ENCODE measurements at regions not wholly inside any gene's neighbourhood (a gene's known extent, or its start where the extent isn't known, plus 50 kb on each side); places are given as distances from the start of the nearest gene placed in this dataset.
A peak's percentile ranks its signal among the peaks of the same experiment; 100 is the strongest.

DNA sequence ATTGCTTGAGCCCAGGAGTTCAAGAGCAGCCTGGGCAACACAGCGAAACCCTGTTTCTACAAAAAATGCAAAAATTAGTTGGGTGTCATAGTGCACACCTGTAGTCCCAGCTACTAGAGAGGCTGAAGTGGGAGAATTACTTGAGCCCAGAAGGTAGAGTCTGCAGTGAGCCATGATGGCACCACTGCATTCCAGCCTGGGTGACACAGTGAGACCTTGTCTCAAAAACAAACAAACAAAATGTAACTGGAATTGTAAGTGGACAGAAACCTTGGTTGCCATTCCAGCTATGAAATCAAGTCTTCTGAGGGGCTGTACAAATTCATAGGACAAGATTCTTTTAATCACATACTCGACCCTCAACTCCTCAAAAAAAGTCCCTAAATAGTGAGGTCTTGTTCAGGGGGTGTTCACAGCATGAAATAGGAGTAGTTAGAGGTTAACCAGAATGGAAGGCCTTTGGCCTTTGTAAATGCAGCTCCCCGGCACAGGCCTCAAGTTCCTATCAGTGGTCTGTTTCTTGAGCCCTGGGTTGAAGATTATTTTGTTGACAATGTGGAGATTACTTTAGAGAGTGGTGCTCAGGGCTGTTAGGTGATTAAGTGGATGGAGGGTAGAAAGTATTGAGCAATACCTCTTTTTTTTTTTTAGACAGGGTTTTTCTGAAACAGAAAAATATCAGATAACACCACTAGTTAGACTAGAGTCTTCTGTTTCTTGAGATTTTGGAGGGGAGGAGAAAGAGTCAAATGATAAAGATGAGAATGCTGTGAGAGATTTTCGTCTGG is 138.7 kb upstream of the ZNF648 start (continued):
- TF ChIP-seq ZSCAN30 (CRISPR knock-in tag; IDR thresholded peaks at IDR 0.05) (no peak), PPARG (CRISPR knock-in tag; conservative IDR thresholded peaks at IDR 0.05) (peak; percentile 39), AHDC1 (CRISPR knock-in tag; IDR thresholded peaks at IDR 0.05; ENCODE audit: borderline replicate concordance) (peak; percentile 69; the same call in 1 of the 2 replicates), PAWR (CRISPR knock-in tag; IDR thresholded peaks at IDR 0.05; ENCODE audit: borderline replicate concordance) (no peak), SOX6 (IDR thresholded peaks at IDR 0.05) (no peak), SOX6 (CRISPR knock-in tag; IDR thresholded peaks at IDR 0.05) (peak; percentile 86), ZNF121 (CRISPR knock-in tag; IDR thresholded peaks at IDR 0.05) (no peak)
- TF ChIP-seq, protein P1, sequence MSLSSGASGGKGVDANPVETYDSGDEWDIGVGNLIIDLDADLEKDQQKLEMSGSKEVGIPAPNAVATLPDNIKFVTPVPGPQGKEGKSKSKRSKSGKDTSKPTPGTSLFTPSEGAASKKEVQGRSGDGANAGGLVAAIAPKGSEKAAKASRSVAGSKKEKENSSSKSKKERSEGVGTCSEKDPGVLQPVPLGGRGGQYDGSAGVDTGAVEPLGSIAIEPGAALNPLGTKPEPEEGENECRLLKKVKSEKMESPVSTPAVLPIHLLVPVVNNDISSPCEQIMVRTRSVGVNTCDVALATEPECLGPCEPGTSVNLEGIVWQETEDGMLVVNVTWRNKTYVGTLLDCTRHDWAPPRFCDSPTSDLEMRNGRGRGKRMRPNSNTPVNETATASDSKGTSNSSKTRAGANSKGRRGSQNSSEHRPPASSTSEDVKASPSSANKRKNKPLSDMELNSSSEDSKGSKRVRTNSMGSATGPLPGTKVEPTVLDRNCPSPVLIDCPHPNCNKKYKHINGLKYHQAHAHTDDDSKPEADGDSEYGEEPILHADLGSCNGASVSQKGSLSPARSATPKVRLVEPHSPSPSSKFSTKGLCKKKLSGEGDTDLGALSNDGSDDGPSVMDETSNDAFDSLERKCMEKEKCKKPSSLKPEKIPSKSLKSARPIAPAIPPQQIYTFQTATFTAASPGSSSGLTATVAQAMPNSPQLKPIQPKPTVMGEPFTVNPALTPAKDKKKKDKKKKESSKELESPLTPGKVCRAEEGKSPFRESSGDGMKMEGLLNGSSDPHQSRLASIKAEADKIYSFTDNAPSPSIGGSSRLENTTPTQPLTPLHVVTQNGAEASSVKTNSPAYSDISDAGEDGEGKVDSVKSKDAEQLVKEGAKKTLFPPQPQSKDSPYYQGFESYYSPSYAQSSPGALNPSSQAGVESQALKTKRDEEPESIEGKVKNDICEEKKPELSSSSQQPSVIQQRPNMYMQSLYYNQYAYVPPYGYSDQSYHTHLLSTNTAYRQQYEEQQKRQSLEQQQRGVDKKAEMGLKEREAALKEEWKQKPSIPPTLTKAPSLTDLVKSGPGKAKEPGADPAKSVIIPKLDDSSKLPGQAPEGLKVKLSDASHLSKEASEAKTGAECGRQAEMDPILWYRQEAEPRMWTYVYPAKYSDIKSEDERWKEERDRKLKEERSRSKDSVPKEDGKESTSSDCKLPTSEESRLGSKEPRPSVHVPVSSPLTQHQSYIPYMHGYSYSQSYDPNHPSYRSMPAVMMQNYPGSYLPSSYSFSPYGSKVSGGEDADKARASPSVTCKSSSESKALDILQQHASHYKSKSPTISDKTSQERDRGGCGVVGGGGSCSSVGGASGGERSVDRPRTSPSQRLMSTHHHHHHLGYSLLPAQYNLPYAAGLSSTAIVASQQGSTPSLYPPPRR (CRISPR knock-in tag; IDR thresholded peaks at IDR 0.05; ENCODE audit: borderline replicate concordance) = peak; percentile 62; the same call in 1 of the 2 replicates
- TF ChIP-seq, protein P2, sequence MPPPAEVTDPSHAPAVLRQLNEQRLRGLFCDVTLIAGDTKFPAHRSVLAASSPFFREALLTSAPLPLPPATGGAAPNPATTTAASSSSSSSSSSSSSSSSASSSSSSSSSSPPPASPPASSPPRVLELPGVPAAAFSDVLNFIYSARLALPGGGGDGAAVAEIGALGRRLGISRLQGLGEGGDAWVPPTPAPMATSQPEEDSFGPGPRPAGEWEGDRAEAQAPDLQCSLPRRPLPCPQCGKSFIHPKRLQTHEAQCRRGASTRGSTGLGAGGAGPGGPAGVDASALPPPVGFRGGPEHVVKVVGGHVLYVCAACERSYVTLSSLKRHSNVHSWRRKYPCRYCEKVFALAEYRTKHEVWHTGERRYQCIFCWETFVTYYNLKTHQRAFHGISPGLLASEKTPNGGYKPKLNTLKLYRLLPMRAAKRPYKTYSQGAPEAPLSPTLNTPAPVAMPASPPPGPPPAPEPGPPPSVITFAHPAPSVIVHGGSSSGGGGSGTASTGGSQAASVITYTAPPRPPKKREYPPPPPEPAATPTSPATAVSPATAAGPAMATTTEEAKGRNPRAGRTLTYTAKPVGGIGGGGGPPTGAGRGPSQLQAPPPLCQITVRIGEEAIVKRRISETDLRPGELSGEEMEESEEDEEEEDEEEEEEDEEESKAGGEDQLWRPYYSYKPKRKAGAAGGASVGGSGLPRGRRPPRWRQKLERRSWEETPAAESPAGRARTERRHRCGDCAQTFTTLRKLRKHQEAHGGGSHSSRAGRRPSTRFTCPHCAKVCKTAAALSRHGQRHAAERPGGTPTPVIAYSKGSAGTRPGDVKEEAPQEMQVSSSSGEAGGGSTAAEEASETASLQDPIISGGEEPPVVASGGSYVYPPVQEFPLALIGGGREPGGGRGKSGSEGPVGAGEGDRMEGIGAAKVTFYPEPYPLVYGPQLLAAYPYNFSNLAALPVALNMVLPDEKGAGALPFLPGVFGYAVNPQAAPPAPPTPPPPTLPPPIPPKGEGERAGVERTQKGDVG (CRISPR knock-in tag; IDR thresholded peaks at IDR 0.05; ENCODE audit: borderline replicate concordance) = no peak
- TF ChIP-seq, protein P3, sequence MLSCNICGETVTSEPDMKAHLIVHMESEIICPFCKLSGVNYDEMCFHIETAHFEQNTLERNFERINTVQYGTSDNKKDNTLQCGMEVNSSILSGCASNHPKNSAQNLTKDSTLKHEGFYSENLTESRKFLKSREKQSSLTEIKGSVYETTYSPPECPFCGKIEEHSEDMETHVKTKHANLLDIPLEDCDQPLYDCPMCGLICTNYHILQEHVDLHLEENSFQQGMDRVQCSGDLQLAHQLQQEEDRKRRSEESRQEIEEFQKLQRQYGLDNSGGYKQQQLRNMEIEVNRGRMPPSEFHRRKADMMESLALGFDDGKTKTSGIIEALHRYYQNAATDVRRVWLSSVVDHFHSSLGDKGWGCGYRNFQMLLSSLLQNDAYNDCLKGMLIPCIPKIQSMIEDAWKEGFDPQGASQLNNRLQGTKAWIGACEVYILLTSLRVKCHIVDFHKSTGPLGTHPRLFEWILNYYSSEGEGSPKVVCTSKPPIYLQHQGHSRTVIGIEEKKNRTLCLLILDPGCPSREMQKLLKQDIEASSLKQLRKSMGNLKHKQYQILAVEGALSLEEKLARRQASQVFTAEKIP (CRISPR knock-in tag; IDR thresholded peaks at IDR 0.05; ENCODE audit: borderline replicate concordance) = no peak
